WTC11 (cell line): ENCODE measurements at regions not wholly inside any gene's neighbourhood (a gene's known extent, or its start where the extent isn't known, plus 50 kb on each side); places are given as distances from the start of the nearest gene placed in this dataset.

Experiments used
- ATAC-seq: fragments of 200-7000 bp; cut with Tn5 transposase; 2 replicates; pipeline ENCODE4 v1.10.0; 2021; ENCODE audit warnings: mild to moderate bottlenecking, moderate library complexity
- CTCF ChIA-PET: fragments of 300-600 bp; sonication (Branson Sonifier 250); formaldehyde crosslinking; loops from one replicate; lab custom pipeline; 2021; ENCODE audit warnings: antibody characterized with exemption; lab: Charles Lee
- POLR2A ChIA-PET: fragments of 350-600 bp; sonication (Branson Sonifier 250); formaldehyde crosslinking; loops from one replicate; lab custom pipeline; 2021; ENCODE audit warnings: antibody characterized with exemption; lab: Charles Lee
- DNase-seq: peaks from one replicate; pipeline ENCODE4 v3.0.0; 2021; ENCODE audit warnings: low spot score
- H3K27ac Mint-ChIP-seq: 2 replicates; pipeline ENCODE4 v1.8.0; 2021; ENCODE audit warnings: mixed read lengths
- H3K27me3 Mint-ChIP-seq: 2 replicates; pipeline ENCODE4 v1.8.0; 2021; ENCODE audit warnings: low read depth, mild to moderate bottlenecking, moderate library complexity, mixed read lengths
- H3K36me3 Mint-ChIP-seq: 2 replicates; pipeline ENCODE4 v1.8.0; 2021; ENCODE audit warnings: mixed read lengths
- H3K4me1 Mint-ChIP-seq: 2 replicates; pipeline ENCODE4 v1.8.0; 2022; ENCODE audit warnings: mixed read lengths
- H3K4me3 Mint-ChIP-seq: 2 replicates; pipeline ENCODE4 v1.8.0; 2021; ENCODE audit warnings: mild to moderate bottlenecking, moderate library complexity, mixed read lengths
- H3K9me3 Mint-ChIP-seq: 2 replicates; pipeline ENCODE4 v1.8.0; 2021; ENCODE audit warnings: mixed read lengths
- ESRRA ChIP-seq: sonication (generic); formaldehyde crosslinking; IDR thresholded peaks from 2 replicates; pipeline ENCODE4 v1.8.1; 2022; ENCODE audit warnings: mild to moderate bottlenecking, missing genetic modification reagents, borderline replicate concordance
- FOXJ3 ChIP-seq: sonication (generic); formaldehyde crosslinking; IDR thresholded peaks from 2 replicates; pipeline ENCODE4 v1.9.0; 2021; ENCODE audit warnings: missing genetic modification reagents, mild to moderate bottlenecking, borderline replicate concordance
- GABPB1 ChIP-seq: sonication (generic); formaldehyde crosslinking; IDR thresholded peaks from 2 replicates; pipeline ENCODE4 v1.8.1; 2023; ENCODE audit warnings: mild to moderate bottlenecking, missing genetic modification reagents
- GTF2I ChIP-seq: fragments of 250-450 bp; sonication (Bioruptor Pico); conservative IDR thresholded peaks from 2 replicates; pipeline ENCODE4 v1.4.0; 2021; ENCODE audit warnings: mild to moderate bottlenecking
- HMGA2 ChIP-seq: fragments of 250-450 bp; sonication (Bioruptor Pico); IDR thresholded peaks from 2 replicates; pipeline ENCODE4 v1.4.0; 2021; ENCODE audit warnings: mild to moderate bottlenecking, moderate library complexity
- JAZF1 ChIP-seq: fragments of 250-450 bp; sonication (Bioruptor Pico); IDR thresholded peaks from 2 replicates; pipeline ENCODE4 v1.9.0; 2021; ENCODE audit warnings: moderate library complexity, mild to moderate bottlenecking, inconsistent platforms
- MXD4 ChIP-seq: fragments of 250-450 bp; sonication (Bioruptor Pico); IDR thresholded peaks from 2 replicates; pipeline ENCODE4 v1.8.0; 2021; ENCODE audit warnings: mild to moderate bottlenecking, moderate library complexity, borderline replicate concordance
- NR3C1 ChIP-seq: sonication (generic); formaldehyde crosslinking; conservative IDR thresholded peaks from 2 replicates; pipeline ENCODE4 v1.8.1; 2023; ENCODE audit warnings: low read depth, mild to moderate bottlenecking, missing genetic modification reagents
- SMAD4 ChIP-seq: sonication (generic); formaldehyde crosslinking; IDR thresholded peaks from 2 replicates; pipeline ENCODE4 v1.8.0; 2022; ENCODE audit warnings: mild to moderate bottlenecking, missing genetic modification reagents
- SOX15 ChIP-seq: fragments of 250-450 bp; sonication (Bioruptor Pico); IDR thresholded peaks from 2 replicates; pipeline ENCODE4 v1.9.0; 2021; ENCODE audit warnings: mild to moderate bottlenecking
- TEAD4 ChIP-seq: sonication (generic); formaldehyde crosslinking; IDR thresholded peaks from 2 replicates; pipeline ENCODE4 v1.8.0; 2022; ENCODE audit warnings: mild to moderate bottlenecking, missing genetic modification reagents
- ZMAT4 ChIP-seq: fragments of 250-450 bp; sonication (Bioruptor Pico); IDR thresholded peaks from 2 replicates; pipeline ENCODE4 v1.9.0; 2021; ENCODE audit warnings: mild to moderate bottlenecking
- ZNF219 ChIP-seq: sonication (generic); formaldehyde crosslinking; IDR thresholded peaks from 2 replicates; pipeline ENCODE4 v1.8.0; 2023; ENCODE audit warnings: missing genetic modification reagents, mild to moderate bottlenecking, borderline replicate concordance
- ZNF317 ChIP-seq: sonication (generic); formaldehyde crosslinking; IDR thresholded peaks from 2 replicates; pipeline ENCODE4 v1.8.1; 2023; ENCODE audit warnings: low read depth, mild to moderate bottlenecking, moderate library complexity, missing genetic modification reagents, borderline replicate concordance
- ZNF396 ChIP-seq: fragments of 250-450 bp; sonication (Bioruptor Pico); IDR thresholded peaks from 2 replicates; pipeline ENCODE4 v1.8.0; 2021; ENCODE audit warnings: mild to moderate bottlenecking, moderate library complexity, borderline replicate concordance
- ZNF416 ChIP-seq: fragments of 250-450 bp; sonication (Bioruptor Pico); IDR thresholded peaks from 2 replicates; pipeline ENCODE4 v1.9.0; 2021; ENCODE audit warnings: mild to moderate bottlenecking, inconsistent platforms
- ZSCAN18 ChIP-seq: fragments of 250-450 bp; sonication (Bioruptor Pico); IDR thresholded peaks from 2 replicates; pipeline ENCODE4 v2.1.2; 2022; ENCODE audit warnings: mild to moderate bottlenecking, moderate library complexity
- TF ChIP-seq, protein P1 (sequence below): sonication (generic); formaldehyde crosslinking; conservative IDR thresholded peaks from 2 replicates; pipeline ENCODE4 v1.8.1; 2023; ENCODE audit warnings: mild to moderate bottlenecking, low read depth, missing genetic modification reagents, moderate library complexity

DNA sequence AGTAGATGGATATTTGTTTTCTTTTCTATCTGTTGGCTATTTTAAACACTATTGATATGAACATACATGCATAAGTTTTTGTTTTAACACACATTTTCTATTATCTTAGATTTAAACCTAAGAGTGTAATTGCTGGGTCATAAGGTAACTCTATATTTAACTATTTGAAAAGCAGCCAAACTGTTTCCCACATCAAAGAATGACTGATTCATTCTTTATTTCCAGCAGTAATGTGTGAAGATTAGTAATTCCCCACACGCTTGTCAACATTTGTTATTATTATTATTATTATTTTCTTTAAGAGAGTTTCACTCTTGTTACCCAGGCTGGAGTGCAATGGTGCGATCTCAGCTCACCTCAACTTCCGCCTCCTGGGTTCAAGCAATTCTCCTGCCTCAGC, 1495.8 kb downstream of the EFNA5 start:
- DNase-seq (no peak), ATAC-seq (no peak)
- H3K4me1 Mint-ChIP-seq, result no peaks in the 10 kb centered on the region
- no peak overlapping the region for H3K27ac Mint-ChIP-seq
- no peaks in the 10 kb centered on the region; the same call in 1 of the 2 replicates for H3K27me3 Mint-ChIP-seq
- CTCF ChIA-PET, result no interaction called here
- H3K9me3 Mint-ChIP-seq, result peaks cover 46% of the 10 kb centered on the region
- POLR2A ChIA-PET, result no interaction called here
- H3K36me3 Mint-ChIP-seq, result peaks cover 36% of the 10 kb centered on the region
- no peak overlapping the region for H3K4me3 Mint-ChIP-seq
- no peak for TF ChIP-seq ESRRA
- TF ChIP-seq NR3C1 (CRISPR knock-in tag), result no peak
- no peak for TF ChIP-seq ZSCAN18
- TF ChIP-seq, all 79 proteins: peak for 0

DNA sequence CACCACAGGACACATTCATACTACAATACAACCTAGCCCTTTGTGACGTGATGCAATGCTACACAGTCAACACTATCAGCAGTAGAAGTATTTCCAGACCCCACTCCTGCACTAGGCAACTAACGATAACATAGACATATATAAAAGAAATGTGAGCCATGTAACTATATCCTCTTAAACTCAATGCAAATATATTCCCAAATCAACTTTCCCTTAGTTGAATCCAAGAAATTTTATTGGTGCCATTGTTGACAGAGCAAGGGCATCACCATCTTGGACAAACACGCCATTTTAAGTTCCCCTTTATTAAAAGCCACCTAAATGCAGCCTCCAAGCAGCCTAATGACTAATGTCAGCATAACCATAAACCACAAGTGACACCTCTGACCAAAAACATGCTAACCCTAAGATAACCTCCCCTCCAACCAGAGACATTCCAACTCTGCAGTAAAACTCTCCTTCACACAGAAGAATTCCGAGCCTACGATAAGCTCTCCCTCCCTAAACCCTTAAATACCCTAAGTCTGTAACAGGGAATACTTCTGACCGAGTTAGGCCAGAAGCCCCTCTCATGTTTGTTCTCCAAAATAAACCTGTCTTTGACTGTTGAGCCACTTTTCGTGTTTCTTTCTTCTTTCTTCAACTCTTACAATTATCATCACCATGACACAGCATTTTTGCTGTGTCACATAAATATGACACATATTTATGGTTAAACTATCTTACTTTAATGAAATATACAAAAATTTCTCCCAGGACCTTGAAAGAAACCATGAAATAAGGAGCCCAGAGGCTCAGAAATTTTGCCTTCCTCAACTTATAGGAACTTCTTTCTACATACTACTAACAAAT, 1497.8 kb downstream of the EFNA5 start:
- ChIA-PET POLR2A (no interaction called here), CTCF (no interaction called here)
- no peak overlapping the region for H3K27ac Mint-ChIP-seq
- H3K4me1 Mint-ChIP-seq, result peaks cover 9% of the 10 kb centered on the region
- H3K27me3 Mint-ChIP-seq, result no peaks in the 10 kb centered on the region; the same call in 1 of the 2 replicates
- peaks cover 48% of the 10 kb centered on the region for H3K9me3 Mint-ChIP-seq
- ATAC-seq, result no peak
- TF ChIP-seq GTF2I (peak; percentile 80; the same call in 1 of the 2 replicates), ZNF219 (no peak)
- H3K4me3 Mint-ChIP-seq, result no peak overlapping the region
- no peak for DNase-seq
- peaks cover 38% of the 10 kb centered on the region for H3K36me3 Mint-ChIP-seq

- peaks cover 9% of the 10 kb centered on the region for H3K4me1 Mint-ChIP-seq
- ATAC-seq (no peak), DNase-seq (no peak)
- H3K27me3 Mint-ChIP-seq, result no peaks in the 10 kb centered on the region; the same call in 1 of the 2 replicates
- peaks cover 34% of the 10 kb centered on the region for H3K36me3 Mint-ChIP-seq
- peaks cover 43% of the 10 kb centered on the region for H3K9me3 Mint-ChIP-seq
- no peak overlapping the region for H3K27ac Mint-ChIP-seq
- H3K4me3 Mint-ChIP-seq, result no peak overlapping the region
- POLR2A ChIA-PET, result no interaction called here
- CTCF ChIA-PET, result no interaction called here
- TF ChIP-seq, protein P1, sequence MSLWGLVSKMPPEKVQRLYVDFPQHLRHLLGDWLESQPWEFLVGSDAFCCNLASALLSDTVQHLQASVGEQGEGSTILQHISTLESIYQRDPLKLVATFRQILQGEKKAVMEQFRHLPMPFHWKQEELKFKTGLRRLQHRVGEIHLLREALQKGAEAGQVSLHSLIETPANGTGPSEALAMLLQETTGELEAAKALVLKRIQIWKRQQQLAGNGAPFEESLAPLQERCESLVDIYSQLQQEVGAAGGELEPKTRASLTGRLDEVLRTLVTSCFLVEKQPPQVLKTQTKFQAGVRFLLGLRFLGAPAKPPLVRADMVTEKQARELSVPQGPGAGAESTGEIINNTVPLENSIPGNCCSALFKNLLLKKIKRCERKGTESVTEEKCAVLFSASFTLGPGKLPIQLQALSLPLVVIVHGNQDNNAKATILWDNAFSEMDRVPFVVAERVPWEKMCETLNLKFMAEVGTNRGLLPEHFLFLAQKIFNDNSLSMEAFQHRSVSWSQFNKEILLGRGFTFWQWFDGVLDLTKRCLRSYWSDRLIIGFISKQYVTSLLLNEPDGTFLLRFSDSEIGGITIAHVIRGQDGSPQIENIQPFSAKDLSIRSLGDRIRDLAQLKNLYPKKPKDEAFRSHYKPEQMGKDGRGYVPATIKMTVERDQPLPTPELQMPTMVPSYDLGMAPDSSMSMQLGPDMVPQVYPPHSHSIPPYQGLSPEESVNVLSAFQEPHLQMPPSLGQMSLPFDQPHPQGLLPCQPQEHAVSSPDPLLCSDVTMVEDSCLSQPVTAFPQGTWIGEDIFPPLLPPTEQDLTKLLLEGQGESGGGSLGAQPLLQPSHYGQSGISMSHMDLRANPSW (CRISPR knock-in tag), result no peak
- TF ChIP-seq ZNF317 (no peak), SMAD4 (CRISPR knock-in tag) (no peak), ZSCAN18 (no peak), GABPB1 (CRISPR knock-in tag) (no peak), ZNF416 (no peak), SOX15 (CRISPR knock-in tag) (no peak), JAZF1 (no peak), FOXJ3 (no peak), ZNF396 (CRISPR knock-in tag) (no peak), TEAD4 (CRISPR knock-in tag) (no peak), MXD4 (CRISPR knock-in tag) (no peak), ZMAT4 (CRISPR knock-in tag) (no peak), HMGA2 (CRISPR knock-in tag) (no peak)
Measured at GRCh38 chr5:106171708-106172107, 1499.0 kb downstream of the EFNA5 start.
